SKM-1 treated with dmso at 0.1 percent for 144 hours (cell line): ENCODE measurements at regions not wholly inside any gene's neighbourhood (a gene's known extent, or its start where the extent isn't known, plus 50 kb on each side); places are given as distances from the start of the nearest gene placed in this dataset.

Source experiments
- DNase-seq: peaks from one replicate; lab custom pipeline; 2025; ENCODE audit not compliant: unreplicated experiment; lab: John Stamatoyannopoulos, UW

DNA sequence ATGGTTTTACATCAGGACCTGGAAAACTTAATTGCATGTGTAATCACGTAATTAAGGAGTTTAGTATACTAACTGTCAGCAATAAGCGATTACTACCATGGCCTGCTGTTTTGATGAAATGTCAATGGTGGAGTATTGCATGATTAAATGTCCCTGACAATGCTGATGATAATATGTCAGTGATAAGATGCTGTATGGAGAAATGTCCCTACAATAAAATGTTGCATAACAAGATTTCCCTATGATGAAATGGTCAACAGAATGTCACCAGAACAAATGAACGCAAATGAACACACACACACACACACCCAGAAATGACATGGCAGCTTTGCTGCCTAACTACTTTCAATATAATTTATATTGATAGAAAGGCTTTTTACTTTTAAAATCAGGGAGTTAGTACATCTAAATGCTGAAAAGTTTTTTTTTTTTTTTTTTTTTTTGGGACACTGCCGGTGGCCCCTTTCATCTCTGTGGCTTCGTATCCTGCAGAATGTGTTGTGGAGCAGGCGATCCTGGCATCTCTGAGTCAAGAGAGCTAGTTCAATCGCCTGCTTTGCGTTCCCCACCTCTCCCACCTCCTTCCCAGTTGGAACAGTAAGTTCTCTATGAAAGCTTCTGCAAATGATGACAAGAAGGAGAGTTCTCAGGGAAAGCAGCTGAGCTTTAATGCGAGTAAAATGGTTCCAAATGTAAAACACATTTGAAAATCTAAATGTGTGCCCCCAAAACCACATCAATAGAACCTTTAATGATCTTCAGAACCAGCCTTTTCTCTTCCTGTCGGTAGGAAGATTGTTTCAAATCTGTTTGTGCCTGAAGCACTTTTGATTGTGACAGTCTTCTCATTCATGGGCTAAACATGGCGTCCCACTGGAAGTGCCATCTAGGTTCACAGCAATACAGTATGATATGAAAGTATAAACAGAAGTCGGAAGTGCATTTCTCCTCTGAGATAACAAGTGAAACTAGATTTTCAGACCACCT is 170.1 kb upstream of the GBE1 start:
- no peak for DNase-seq

DNA sequence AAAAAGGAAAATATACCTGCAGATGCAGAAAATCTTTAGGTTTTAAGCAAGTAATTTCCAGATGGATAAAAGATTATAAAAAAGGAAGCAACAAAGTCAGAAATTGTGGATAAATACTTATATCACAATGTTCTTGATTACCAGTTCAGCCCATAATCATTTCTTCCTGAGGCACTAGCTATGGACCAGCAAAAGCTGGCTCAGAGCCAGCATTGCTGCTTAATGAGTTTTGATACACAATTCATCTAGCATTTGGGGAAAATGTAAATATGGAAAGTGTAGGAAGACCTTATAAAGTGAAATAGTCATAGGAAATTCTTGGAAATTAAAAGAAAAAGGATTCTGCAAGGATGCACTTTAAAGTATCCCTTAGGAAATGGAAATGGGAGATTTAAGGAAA is 168.3 kb upstream of the GBE1 start:
- no peak for DNase-seq

DNA sequence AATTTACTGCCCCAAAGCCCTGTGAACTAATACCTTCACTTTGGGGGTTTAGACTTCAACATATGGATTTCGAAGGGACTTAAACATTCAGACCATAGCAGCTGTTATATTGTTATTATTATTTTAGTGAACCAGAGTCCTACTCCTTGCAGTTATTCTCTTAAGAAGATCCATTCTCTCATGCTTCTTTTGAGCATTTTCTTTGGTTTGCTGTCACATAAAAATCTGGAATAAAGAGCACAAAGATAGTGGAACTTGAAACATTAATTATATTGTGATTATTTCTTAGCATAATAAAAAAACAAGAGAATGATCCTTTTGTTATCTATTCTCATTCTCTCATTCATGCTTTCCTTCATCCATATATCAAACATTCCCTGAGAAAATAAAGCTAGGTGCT is 166.4 kb upstream of the GBE1 start:
- no peak for DNase-seq

DNA sequence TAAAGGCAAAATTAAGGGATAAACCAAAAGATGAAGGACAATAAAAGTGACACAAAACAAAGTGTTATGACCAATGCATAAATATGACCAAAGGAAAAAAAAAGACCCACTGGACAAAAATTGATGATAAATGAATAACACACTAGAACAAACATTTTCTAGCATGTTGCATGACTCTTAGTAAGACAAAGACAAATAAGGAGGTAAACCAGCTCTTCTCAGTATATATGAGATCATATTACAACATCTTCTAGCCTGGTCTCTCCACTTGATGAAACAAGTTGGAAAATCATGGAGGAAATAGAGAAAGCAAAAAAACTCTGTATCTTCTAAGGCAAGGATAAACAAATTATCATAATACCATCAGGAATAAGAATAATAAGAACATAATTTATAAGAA is 163.9 kb upstream of the GBE1 start:
- DNase-seq = no peak

DNA sequence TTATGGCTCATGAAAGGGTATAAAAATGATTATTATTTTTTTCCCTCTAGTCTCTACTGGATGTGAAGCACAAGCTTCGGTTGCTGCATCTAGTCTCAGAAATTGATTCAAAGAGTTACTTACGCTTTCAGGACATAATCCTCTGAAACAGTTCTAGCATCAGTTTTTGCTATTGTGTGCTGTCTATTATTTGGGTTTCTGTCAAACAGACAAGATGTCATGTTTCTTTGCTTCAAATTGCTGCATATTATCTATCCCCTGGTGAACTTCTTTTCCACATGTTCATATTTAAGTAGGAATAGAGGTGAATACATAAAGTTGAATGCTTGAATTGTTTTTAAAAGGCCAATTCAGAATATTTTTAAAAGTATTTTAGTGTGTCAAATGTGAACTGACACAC is 161.6 kb upstream of the GBE1 start:
- DNase-seq = no peak

DNA sequence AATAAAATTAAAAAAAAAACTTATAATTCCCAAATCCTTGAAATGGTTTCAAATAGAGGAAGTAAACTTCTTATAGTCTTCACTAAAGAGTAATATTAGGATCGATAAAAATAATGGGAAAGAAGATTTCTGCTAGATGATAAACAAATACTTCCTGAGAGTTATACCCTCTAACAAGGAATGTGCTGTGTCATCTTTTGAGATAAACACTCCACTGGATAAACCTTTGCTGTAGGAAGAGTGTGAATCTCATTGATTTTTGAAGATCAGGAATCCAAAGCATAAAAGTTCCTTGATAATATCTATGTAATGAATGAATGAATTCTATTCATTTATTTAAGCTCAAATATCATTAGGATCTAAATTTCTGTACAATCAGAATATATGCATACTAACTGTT is 161.0 kb upstream of the GBE1 start:
- DNase-seq = no peak

DNA sequence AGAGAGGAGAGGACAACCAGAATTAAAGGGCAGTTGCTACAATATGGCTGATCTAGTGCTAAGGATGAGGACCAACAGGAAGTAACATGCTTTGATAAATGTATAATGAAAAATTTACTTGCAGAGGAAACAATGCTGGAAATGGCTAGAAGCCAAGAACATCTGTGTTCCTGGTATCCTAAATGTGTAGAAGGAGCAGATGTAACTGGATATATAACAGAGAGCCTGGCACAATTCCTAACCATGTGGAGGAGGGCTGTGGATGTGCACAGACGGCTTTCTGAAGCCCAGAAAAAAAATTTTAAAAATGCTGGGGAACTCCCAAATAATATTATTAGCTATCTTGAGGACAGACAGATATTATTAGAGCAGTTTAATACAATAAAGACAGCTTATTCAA is 159.4 kb upstream of the GBE1 start:
- DNase-seq = no peak

DNA sequence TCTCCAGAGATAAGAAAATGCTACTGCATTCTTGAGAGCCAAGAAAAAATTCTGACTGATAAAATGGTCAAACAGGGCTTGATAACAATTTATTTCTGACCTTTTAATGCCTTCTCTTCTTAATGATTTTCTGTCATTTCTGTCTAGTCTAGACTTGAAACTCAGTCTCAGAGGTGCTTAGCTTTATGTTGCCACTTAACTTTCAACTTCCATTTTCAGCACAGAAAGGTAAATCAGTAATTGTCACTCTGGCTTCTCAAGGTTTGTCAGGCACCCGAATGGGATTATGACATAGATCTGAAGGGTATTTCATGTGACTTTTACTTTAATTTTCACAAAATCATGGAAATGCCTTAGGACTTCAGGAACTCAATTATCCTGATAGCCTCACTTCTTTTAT is 155.4 kb upstream of the GBE1 start:
- no peak for DNase-seq

DNA sequence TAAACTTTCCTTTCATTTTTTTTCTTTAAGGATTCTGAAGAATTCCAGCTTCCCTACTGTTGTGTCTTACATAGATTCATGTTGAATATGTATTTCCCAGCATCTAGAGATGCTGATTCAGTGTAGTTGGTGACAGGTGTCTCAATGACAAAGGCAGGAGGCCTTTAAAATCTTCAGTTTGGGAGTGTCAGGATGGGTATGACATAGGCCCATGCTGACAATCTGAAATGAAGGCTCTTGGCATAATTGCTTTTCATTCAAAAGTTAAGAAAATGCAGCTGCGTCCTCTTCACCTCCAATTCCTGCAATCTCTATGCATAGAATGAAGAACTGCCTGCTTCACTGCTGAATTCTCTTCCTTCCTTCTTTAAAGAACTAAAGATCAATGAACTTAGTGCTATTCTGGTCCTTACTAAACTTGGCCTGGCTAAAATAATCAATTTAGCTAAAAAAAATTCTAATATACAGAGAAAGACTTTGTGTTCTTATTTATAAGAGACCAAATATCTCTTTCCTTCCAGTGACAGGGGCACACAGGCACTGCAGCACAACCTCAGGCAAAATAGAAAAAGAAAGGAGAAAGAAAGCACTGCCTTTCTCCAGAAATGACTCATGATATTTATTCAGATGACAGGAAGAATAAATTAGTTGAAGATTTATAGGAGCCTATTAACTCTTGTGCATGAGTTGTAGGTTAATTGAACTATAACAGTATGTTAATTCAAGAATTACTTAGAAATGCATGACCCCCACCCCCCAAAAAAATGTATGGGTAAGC is 152.6 kb upstream of the GBE1 start:
- no peak for DNase-seq

DNA sequence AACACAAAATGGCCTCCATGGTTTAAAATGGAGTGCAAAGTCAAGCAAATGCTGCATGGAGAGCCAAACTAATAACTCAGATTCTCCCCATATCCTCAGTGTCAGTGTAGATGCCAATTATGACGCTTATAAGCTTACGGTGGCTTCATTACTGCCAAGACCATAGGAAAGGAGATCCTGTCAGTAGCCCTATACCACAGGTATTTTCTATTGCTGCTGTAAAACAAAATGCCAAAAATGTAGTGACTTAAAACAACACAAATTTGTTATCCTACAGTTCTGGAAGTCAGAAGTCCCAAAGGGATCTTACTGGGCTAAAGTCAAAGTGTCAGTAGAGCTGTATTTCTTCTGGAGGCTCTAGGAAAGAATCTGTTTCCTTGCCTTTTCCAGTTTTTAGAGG is 149.8 kb upstream of the GBE1 start:
- DNase-seq = no peak

DNA sequence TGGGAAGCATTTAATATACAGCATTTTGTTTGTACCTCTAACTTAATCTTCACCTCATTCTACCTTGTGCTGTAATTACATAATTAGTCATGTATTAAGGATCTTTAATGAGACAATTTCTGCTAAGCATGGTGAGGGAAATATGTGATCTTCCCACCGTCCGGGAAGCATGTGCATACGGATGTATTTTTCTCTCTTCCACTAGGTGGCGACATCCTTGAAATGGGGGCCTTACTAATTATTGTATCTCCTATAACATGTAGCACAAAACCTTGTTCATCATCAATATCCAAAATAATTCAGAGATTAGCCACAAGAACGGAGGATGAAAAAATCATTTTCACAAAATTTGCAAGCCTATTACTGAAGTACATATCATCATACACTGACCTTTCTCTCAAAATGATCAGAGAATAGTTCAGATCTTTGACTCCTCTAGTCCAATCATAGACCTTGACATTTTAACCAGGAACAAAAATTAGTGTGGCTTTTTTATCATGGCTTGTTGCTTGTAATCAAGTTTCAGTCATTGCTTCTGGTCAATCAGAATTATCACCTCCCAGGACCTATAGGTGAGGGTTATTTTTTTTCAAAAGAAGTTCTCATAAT is 148.9 kb upstream of the GBE1 start:
- peak; percentile 34 for DNase-seq

DNA sequence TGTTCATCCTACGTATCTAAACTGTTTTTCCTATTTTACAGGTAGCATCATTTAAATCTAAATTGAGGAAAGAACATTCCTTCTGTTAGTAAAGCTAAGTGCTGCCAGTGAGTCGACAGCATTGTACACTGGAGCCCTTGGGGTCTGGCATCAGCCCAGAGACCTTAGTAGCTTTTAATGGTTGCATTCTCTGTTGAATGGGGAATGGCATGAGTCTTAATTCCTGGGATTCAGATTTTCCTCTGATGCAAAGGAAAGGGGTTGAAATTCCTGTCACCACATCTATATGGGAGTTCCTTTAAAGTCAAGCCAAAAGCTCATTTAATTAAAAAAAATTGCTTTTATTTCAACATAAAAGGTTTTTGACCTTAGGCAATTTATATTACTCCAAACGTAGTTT is 148.4 kb upstream of the GBE1 start:
- DNase-seq = no peak

DNA sequence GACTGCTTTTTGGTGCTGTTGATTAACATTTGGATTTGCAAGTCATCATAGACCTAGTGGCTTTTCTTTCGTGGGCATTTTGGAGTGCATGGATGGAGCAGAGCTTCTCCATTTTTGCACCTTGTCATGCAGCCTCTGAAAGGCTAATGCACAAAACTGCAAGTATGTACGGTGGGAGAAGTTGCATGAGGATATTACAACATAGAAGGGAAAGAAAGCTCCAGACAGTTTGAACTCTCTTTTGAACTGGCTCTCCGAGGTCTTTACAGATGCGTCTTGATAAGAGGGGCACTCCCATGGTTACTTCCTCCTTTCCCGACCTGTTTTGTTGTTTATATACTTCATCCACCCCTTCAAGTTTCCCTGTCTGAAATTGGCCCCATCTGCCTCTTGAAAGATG is 147.1 kb upstream of the GBE1 start:
- DNase-seq = peak; percentile 87

DNA sequence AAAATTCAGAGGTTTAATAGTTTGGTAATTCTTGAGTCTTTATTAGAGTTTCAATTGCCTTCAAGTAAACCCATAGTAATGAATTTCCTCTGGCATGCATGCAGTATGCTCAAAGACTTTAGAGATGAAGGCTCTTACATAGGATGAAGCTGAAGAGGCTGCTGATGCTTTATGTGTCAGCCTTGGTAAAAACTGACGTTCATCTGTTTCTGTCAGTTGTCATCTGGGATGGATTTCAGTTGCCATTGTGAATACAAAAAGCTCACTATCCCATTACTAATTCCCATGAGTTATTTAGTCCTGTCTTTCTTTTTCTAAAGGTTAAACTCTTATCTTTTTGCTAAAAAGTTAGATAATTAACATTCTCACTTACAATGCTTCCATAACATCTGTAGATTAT is 136.9 kb upstream of the GBE1 start:
- no peak for DNase-seq

DNA sequence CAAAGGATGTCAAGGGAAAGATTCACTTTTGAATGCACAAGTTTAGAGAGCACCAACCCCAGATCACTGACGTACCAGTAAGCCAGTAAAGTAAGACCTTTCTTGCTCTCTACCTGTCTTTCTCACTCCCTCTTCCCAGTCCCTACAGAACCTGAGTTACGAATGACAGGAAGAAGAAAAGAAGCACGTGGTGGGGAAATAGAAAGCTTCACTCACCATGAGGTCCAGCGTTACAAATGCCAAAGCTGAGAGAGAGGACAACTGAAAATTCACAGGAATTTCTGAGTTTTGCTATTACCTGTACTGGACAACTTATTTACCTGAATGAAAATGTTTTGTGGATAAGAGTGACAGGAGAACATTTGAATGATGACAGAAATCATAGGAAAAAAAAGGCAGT is 133.2 kb upstream of the GBE1 start:
- no peak for DNase-seq

DNA sequence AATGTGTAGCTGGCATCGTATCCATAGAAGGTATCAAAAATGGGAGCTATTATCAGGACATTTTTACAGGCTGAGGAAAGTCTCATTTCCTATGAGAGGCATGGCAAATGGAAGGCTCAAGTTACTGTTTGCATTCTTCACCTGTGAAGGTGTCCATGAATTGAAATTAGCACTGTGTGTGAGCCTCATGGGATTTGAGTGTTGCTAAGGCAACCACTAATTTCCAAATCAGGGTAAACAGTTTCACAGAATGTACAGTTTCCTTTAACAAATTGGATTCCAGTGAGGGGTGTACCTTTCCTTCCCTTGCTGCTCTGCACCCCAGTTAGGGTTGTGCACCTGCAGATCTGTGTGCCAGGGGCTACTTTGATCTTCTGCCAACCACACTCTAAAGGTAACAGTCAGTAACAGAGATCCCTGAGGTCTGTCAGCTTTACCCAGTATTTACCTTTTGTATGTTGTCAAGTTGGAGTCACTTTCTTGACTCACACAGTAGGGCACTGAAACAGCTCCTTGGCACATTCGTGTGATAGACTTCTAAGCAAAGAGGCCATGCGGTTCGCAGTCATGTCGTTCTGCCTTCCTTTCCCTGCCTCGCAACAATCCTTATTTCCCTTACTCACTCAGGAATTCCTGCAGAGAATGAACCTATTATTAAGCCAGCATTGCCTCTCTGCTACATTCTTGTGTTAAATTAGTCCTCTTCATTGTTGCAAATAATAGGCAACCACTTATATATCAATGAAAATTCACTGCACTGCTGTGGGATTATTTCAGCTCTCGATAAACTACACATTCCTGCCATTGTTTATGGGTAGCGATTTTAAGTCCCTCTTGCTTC is 129.8 kb upstream of the GBE1 start:
- DNase-seq = no peak

DNA sequence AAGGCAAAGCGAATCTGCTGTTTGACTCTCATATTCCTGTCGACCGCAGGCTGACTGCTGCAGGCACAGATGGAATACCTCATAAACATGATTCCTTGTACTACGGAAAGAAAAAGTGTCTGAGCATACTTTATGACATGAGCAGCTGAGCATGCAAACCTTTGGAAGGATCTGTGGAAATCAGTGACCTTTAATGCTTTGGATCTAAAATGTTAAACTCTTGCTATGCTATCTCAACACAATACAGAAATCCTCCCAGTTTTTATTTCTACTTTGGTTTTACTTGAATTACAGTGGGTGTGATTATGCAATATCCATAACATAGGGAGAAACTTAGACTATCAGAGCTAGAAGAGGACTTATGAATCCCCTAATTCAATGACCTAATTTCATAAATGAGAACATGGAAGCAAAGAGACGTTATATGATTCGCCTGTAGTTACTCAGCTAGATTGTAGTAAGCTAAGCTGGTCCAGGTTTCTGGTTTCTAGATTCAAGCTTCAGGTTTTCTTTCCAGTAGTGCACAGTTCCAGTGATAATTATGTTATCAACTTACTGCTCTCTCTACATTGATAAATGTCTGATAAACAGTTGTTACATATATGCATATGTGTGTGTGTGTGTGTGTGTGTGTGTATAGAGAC is 127.6 kb upstream of the GBE1 start:
- DNase-seq = no peak

DNA sequence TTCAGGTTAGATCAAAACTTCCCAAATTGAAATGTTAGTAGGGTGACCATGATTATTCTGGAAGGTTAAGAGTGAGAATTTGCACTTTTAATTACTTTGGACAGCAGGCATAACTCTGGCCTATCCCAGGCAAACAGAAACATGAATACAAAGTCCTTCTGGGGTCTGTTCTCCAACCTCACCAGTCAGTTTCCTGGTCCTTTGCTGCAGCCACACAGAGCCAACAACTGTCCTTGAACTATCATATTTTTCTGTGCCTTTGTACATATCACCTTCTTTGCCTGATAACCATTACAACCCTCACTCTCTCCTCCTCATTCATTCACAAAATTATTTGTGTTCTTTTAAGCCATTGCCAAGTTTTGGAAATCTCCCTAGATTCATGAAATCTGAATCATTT is 126.0 kb upstream of the GBE1 start:
- DNase-seq = no peak

DNA sequence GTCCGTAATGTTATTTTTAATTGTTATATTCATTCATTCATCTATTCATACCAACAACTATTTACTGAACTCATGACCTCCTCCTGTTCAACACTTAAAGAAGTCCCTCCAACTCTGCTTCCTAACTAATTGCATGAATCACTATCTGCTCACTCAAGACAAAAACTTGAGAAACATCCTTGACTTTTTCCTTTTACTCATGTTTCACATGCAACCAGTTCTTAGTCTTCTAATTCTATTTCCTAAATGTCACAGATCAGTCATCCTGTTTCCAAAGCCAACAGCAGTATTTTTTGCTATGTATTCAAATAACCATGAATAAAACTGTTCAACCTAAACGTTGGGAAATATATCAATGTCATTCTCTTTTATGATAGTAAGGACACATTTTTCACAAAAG is 124.6 kb upstream of the GBE1 start:
- no peak for DNase-seq

DNA sequence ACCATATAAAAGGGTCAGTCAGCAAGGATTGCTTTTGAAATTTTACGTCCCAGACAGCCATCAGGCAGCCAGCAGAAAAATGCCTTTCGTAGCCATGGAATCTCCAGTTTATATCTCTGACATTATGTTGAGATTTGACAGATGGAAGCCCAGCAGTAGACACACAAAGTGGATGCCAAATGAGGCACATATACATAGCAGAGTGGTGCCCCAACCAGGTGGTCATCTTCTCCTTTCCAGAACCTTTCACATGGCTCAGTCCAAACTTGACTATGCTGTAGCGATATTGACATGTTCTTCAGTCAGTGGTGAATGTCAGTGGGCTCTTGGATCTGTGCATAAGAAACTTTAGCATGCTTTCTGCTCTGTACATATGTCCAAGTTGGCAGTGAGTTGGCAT is 123.3 kb upstream of the GBE1 start:
- DNase-seq = no peak

DNA sequence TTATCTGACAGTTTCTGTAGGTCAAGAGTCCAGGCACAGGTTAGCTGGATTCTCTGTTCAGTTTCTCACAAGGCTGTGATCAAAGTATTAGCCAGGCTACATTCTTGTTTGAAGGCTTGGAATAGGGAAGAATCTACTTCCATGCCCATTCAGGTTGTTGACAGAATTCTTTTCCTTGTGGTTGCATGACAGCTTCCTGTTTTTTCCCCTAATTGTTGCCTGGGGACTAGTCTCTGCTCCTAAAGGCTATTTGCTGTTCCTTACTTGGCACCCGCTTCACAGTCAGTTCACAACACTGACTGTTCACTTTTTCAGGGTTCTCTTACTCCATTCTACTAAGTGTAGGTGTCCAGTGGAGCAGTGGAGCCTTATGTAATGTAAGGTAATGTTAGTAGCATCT is 115.4 kb upstream of the GBE1 start:
- DNase-seq = no peak
